IPS-NIHi7 (cell line): ENCODE measurements at regions not wholly inside any gene's neighbourhood (a gene's known extent, or its start where the extent isn't known, plus 50 kb on each side); places are given as distances from the start of the nearest gene placed in this dataset.

ENCODE experiments used
- DNase-seq: peaks from one replicate; pipeline ENCODE4 v3.0.0; 2012; ENCODE audit warnings: mixed read lengths; ENCODE audit errors: extremely low spot score

DNA sequence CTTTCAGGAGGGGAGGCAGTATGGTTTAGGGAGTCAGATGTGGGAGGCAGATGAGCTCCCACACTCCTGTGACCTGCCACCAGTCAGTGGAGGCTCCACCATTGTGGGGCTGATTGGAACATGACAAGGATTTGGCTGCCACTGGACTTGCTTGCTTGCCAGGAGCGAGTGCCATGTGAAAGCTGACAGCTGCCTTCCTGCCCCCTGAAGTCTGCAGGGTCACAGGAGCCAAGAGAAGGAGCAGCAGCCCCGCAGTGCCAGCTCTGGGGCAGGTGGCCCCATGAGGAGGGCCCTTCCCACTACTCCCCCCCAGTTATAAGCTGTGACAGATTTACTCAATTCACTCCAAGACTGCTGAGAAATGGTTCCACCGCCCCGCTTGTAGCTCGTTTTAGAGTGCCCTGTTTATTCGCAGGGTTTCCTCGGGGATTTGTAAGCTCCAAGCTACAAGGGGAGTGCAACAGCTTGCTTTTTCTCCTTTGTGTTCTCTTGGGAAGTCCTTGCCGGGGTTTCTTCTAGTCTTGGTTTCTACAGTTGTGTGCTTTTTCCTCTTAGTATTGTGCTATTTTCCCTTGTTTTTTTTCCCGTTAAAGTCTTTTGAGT lies 414.3 kb downstream of the MEIS1 start:
- DNase-seq, result no peak

DNA sequence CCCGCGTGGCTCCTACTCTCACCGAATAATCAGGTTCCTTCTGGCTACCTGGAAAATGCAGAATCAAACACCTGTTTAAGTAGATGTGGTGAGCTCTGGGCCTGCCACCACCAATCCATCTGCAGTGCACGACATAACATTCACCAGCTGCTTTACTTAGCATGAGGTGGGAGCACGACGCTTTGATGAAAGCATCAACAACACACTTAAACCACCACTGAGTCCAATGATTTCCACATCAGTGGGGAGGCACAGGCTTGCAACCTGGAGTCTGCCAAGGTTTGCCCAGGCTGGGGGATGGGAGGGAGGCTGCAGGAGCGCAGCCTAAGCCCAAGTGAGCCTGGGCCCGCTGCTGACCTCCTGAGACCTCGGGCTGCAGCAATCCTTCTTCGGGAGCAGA lies 415.5 kb downstream of the MEIS1 start:
- DNase-seq, result no peak

DNA sequence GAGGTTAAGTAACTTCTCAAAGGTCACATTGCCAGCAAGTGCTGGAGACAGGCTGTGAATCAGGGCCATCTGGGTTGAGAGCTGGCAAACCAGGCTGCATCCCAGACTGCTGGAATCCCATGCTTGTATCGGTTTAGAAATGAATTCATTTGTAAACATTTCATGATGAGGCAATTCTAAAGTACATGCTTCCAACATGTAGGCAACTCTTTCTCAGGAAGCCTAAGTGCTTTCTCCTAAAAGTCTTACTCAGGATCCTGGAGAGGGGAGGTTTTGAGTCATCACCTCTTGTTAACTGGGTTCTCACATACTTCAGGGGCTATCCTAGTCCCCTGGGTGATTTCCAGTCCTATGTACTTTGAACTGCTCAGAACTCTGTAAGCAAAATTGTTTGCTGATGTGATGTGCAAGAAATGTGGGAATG lies 416.5 kb downstream of the MEIS1 start:
- no peak for DNase-seq

DNA sequence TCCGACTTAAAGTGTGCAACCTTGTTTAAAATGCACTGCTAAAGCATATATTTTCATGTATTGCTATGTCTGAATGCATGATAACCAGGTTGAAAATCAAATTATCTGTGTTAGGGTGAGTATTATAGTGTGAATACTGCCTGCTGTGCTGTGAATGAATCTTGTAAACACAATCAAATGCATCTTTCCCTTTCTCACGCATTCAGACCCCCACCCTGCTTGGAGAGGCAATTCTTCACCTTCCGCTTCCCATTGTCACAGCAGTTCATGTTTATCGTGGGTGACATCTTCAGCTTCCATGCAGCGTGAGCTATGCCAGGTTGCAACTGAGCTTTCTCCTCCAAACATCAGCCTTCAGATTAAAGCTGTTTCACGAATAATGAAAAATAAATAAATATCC lies 418.0 kb downstream of the MEIS1 start:
- no peak for DNase-seq

DNA sequence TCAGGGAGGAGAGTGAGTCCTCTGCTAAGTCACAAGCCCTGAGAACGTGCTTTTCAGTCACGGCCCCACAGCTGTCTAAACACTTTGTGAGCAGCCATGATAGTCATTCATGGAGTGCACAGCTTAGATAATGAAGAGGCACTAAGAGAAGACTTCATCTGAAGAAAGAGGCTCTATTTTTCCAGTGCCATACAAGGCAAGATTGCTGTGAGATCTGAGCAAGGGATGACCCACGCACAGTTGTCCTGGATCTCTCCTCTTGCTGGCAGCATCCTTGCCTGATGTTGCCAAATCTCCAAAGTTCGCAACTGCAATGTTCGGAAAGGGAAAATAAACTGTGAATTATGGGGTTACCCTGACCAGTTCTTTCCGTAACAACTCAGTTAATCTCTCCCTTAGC lies 418.7 kb downstream of the MEIS1 start:
- no peak for DNase-seq

DNA sequence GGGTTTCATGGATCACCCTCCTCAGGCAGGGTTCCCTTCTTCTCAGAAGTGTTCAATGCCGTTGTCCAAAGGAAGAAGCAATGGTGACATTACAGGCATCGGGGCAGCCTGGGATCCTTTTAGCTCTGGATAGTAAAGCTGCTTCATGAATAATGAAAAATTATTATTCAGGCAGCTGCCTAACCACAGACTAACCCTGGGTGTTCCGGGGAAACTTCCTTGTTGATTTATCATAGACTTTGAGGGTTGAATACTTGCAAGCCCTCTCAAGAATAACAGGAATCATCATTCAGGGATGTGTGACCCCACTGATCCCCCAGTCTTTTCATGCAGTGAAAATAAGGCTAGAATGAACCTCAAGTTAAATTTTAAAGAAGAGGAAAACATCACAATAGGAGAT lies 419.4 kb downstream of the MEIS1 start:
- DNase-seq, result no peak

DNA sequence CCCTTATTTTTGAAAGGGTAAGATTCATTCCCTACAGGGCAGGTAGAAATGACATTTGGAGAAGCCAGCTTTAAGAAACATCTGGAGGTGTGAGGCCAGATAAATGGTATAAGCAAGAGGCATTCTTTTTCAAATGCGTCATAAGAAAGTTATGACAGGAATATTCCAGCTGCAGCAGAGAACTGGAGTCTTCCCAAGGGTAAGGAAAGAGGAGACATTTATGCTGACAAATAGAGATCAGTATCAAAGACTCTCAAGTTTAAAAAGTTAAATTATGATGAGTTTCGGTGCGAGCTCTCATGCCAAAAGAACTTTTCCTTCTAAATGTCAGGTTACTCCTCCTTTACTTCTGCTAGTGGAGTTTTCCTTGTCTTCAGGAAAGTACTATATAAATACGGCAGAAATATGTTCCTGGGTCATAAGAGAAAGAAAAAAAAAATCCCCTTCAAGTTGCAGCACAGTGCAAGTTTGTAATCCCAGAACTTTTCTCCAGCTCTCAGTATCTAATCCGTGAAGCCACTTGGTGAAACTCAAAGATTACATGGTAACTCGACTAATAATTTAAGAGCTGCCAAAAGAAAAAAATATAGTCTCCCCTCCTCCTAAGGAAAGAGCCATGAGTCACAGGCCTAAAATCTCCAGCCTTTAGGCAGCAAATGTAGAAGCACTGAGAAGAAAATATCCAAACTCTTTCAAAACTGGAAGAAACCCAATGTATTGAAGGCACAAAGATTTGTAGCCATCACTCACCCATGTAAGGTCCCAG lies 428.1 kb downstream of the MEIS1 start:
- no peak for DNase-seq

DNA sequence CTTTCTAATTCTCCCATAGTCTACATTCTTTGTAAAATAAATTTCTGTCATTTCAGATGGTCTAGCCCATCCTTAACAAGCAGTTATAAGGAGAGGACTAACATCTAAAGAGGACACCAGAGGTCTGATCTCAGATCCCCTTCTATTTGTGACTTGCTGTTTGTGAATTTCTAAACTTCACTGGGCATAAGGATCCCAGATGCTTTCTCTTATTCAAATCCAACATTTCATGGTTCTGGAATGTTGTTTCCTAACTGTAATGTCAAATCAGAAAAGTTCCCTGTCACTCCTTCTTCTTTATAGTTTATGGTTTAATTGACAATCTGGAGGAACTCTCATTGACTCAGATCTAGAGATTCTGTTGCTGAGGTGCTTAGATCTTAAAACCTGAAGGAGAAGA lies 430.2 kb downstream of the MEIS1 start:
- no peak for DNase-seq

DNA sequence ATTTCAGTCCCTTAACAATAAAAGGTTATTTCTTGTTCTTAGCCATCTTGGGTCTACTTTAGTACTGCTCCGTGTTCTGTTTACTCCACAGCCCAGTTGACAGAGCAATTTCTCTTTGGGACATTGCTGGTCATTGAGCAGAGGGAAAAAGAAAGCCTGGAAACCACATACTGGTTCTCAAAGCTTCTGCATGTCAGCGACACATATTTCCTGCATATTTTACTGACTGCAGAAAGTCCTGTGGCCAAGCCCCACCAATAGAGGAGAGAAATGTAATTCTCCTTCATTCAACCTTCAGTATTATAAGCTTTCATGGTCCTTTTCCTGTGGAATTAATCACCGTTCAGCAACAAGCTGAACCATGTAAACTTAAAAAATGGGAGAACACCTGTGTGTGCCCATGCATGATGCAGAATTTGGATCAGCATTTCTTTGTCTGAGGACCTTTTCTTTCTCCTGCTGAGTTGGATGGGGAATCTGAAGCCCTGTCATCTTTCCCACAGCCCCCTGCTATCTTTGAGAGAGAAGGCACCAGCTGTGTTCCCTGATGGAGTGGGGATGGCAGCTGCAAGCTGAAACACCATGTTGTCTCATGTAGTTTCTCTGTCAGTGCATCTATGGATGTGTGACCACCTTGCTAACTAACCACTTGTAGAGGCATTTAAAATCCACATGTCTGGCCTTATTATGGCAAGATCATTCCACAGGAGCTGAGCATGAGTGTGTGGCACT lies 431.6 kb downstream of the MEIS1 start:
- DNase-seq, result no peak

DNA sequence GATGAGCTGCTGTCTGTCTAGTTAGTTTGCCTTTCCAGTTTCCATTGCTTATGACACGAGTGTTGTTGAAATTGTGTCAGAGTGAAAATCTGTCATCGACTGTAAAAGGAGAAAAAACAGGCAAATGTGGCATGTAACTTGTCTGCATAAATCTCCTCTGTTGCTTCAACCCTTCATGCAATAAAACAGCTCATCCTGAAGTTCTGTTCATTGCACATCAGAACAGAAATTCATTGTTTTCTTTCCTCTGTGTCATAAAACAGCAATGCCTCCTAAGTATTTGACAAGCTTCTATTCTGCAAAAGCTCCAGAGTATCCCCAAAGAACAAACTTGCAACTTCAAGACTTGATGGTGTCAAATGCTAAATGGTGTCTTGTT lies 432.1 kb downstream of the MEIS1 start:
- no peak for DNase-seq

DNA sequence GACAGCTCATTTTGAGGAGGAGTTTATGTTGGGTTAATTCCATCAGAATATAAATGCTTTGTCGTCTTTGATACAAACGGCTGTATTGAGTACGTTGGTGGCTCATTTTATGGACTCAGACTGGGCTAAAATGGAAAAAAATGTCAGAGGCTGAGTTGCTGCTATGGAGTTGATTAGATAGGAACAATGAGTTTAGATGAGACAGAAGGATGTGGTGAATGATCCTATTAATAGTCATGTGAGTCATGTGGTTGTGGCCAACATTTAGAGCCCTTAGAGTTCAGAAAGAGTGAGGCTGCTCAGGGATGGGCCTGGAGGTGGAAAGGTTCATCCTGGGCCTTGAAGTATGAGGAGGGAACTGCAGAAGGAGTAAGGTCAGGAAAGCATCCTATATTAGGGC lies 434.2 kb downstream of the MEIS1 start:
- DNase-seq, result no peak

DNA sequence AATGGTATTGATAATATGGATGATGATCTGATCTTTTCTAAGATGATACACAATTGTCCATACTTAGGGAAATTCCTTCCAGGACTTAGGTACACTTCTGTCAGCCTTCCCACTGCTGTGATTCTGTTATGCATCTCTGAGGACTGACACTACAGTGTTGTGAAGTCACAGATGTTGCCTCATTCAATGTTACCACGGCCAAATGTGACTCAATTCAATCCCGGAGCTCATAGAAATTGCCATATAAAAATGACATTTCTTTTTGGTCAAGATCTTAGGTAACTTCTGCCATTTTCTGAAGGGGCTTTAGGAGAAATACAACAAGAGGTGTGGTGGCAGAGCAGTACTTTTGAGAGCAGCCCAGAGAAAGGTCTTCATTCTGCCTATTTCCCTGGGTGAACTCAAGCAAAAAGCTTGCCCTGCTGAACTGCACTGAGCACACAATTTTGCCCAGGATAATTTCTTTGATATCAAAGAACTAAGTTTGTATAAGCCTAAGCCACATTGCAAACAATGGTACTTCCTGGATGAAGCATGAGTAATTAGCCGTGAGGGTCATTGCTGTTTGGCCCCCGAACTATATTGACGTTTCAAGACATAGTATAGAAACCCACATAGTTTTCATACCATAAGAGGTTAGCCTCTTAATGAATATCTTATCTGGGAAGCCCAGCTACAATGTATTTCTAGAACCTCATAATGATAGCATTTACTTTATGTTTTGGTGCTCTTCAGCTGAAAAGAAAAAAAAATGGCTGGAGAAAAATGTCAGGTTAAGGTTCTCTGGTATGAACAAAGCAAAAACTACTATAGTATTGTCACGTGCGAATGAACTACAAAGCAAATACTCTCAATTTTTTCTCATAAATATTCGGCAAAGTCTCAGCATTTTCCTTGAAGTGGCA lies 437.4 kb downstream of the MEIS1 start:
- no peak for DNase-seq

DNA sequence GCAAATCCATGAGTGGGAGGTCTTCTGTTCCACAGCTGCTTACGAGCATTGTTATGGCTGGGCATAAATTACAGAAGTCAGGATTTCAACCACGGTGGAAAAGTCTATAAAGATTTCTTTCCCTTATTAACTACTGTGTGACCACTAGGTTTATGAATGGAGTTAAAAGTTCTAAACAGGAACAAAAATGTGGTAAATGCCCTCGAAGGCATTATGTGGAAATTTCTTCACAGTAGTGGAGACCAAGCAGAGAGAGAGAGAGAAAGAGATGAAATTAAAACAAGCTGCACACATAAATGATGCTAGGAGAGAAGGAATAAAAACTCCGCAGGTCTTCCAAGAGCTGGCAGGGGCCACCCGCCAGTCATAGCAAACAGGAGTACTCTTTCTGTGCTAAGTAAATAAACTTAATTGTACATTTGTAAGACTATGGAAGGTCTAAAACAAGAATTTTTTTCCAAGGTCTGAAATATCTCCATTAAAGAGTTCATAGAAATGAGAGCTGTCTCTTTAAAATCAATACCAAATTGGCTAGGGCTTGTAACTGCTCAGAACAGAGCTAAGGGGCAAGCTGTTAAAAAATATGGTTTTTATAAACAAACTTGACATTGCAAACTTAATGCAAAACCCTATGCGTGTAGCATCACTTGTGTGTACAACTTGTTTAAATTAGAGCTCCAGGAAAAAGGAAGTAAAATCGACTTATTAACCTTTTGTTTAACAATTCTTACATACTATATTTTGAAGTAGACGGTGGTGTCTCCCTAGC lies 438.2 kb downstream of the MEIS1 start:
- no peak for DNase-seq

DNA sequence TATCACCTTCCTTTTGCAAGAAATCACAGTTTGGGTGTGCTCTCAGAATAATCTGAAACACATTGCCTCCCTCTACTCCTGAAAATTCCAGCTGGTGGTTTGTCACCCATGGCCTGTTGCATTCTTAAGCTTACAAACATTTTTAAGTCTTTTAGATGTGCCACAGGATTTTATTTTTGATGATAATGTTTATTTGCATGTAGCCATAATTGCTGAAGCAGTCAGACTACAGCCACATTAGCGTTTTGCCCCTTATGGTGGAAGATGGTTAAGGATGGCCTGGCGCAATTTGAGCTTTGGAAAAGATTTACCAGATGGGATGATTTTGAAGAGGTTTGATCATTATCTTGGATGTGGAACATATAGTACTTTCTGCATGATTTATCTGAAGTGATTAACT lies 439.5 kb downstream of the MEIS1 start:
- no peak for DNase-seq

DNA sequence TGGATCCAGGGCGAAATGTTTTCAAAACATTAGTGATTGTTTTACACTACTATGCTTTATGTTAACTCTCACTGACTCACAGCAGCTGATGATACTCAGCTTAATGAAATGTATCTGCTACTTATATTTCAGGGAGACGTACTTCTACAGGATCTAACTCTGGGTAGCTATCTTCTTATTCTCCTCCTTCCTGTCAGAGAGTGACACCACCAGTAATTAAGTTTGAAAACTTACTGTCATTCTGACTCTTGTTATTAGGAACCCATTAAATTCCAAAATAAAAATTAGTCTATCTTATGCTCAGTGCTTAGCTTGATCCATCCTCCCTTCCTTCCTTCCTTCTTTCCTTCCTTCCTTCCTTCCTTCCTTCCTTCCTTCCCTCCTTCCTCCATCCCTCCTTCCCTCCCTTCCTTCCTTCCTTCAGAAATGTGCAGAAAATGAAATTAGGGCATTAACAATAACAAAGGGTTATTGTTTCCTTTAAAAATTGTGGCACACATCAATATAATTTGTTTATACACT lies 441.1 kb downstream of the MEIS1 start:
- DNase-seq, result no peak

DNA sequence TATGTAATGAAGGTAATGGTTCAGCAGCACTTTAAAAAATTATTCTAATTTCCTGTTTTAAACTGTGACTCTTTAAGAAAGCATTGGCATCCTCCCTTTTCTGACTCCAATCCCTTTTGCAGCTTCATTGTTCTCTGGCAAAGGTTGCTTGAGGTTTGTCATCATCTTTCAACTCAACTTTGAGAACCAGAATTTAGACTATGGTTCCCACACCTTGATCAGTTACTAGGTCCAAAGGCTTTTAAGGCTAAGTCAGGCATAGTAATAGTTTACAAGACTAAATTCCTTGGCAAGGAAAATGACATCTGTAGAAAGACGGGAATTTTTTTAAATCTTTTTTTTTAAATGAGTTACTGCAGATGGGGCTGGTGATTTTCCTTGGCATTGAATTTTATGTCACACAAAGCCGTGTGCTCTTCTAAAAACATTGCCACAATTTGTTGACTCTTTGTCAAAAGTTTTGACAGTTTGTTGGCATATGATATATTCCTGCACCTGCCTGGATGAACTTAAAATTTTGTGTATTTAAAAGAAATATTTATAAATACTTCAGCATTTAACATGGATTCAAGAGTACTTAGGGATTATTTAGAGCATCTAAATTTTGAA lies 451.0 kb downstream of the MEIS1 start:
- DNase-seq, result no peak

DNA sequence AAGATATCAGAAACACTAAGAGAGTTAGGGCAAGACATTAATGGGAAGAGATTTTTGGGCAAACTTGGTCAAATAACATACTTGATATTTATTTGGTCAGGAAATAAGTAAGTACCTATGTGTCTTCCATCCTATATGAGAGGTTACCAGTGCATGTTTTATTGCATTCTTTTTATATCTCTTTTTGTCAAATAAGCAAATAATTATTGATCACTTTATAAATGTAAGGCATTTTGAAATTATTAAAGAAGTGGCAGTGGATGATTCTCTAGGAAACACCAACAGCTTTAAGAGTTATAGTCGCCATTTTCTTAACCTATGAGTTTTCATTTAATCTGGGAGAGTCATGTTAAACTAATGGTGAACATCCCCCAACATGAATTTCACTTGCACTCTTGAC lies 453.3 kb downstream of the MEIS1 start:
- DNase-seq, result no peak

DNA sequence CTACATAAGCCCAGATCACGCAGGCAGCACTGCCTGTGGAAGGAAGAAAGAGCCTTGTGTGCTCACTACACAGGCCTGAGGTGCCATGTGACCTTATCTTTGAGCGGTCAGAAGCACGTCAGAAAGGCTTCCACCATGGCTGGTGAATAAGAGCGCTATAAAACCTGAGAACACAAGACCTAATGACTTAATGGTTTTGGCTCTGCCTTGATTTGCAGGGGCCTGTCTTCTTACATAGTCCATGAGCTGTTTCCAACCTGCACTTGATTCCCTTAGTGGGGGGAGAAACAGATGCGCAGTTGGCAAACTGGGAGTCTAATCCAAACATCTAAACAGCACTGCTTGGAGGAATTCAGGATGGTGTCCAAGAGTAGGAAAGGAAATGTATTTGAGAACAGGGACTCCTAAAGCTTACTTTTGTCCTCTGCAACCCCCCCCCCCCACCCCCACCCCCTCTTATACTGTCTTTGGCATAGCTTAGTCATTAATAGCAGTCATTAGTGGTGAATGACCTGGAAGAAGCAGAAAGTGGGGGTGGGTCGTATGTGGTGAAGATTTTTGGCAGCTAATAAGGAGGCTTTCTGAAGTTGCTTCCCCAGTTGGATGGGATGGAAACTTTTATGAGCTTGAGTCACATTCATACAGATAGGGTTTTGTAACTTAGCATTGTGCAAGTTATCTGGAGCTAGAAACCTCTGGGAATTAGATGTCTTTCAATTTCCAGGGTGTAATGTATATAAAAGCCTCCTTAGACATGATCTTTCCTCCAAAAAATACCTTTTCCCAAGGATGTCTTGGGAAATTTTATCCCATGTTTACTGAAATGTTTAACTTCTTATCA lies 454.1 kb downstream of the MEIS1 start:
- DNase-seq, result no peak

DNA sequence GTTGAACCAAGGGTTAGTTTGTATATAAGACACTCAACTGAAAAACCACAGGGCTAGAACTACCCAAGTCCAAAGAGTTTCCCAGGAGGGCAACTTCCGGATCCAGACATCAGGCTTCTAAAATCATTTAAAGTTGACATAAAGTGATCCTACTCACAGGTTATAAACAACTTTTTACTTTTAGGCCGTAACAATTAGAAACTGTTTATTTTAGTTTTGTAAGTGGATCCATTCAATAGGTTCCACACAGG lies 454.6 kb downstream of the MEIS1 start:
- DNase-seq, result no peak

DNA sequence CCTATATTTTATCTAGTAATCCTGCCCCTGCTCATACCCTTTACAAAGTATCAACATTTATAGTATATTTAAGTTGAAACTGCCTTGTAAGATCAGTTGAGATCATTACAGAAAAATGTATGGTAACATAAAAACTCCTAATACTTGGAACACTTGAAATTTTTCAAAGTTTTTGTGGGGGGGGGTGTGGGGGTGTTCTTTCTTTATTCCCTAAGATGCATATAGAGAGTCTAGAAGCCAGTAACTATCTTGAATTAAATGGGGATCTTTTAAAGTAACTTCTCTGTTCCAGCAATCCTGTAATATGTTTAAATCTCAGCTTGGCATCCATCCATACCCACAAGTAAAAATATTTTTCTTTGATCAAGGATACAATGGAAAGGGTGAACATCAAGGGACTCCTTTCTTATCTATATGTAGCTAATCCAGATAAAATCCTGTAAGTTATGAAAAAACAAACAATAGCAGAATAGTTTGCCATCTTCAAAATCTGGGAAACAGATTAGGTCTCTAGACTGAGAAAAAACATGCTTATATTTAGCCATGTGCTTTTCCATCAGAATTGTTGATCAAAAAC lies 455.3 kb downstream of the MEIS1 start:
- DNase-seq, result no peak
